ELR (cell line): ENCODE measurements at regions not wholly inside any gene's neighbourhood (a gene's known extent, or its start where the extent isn't known, plus 50 kb on each side); places are given as distances from the start of the nearest gene placed in this dataset.
"Not testable (repeated sequence)": the region's sequence is repeated elsewhere in the genome, so short reads cannot be mapped to it uniquely, and the experiment has no call there.

Source experiments
- DNase-seq: peaks from one replicate; pipeline ENCODE4 v3.0.0-alpha.2; 2015; ENCODE audit warnings: low read depth

DNA sequence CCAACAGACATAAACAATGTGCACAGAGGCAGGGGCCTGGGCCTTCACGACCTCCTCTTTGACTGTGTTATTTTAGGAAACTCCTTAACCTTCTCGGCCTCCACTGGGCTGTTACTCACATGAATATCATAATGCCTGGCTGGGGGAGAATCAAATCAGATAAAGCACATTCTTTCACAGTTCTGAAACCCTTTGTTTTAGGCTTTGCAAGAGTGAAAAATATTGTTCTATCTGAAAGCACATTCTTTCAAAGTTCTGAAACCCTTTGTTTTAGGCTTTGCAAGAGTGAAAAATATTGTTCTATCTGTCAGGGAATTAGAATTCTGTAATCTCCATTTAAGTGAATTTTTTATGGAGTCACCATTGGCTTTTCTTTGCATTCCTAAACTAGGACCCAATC is 50.7 kb upstream of the SYNDIG1 start:
- DNase-seq, result no peak

DNA sequence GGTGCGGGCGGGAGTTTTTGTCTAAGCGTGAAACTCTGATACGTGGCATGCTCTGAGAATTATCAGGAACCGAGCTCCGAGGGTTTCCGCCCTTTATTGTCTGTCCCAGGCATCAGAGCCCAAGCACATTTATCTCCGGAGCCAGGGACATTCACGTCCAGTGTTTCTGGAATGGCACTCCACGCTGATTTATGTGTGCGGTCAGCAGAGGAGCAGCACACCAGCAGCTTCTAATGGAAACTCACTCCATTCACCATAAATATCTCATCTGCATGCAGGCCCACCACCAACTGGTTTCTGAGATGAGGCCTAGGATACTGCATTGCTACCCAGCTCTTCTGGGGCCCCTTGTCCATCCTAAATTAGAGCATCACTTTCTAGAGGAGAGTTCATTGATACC is 51.9 kb upstream of the SYNDIG1 start:
- no peak for DNase-seq

DNA sequence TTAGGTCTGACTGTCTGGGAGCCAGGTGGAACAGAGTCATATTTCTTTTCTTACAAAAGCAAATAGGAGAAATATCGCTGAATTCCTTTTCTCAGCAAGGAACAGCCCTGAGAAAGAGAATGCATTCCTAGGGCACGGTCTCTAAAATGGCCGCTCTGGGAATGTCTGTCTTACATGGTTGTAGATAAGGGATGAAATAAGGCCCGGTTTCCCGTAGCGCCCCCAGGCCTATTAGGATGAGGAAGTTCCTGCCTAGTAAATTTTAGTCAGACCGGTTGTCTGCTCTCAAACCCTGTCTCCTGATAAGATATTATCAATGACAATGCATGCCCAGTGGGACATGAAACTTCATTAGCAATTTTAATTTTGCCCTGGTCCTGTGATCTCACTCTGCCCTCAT is 54.0 kb upstream of the SYNDIG1 start:
- not testable (repeated sequence) for DNase-seq

DNA sequence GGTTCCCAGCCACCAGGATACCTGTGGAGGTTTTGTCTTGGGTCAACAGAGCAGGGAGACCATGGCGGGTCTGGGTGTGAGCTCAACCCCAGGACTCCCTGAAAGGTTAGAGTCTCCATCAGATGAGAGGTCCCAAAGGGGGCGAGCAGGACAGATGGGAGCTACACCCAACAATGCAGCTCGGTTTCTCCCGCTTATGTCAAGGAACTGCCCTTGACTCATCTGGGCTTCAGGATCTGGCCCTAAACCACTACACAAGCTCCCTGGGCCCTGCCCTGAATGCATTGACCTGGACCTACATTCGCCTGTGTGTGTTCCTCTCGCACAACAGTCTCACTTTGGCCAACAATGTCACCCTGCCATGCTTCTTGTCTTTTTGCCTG is 57.6 kb upstream of the SYNDIG1 start:
- DNase-seq, result no peak

DNA sequence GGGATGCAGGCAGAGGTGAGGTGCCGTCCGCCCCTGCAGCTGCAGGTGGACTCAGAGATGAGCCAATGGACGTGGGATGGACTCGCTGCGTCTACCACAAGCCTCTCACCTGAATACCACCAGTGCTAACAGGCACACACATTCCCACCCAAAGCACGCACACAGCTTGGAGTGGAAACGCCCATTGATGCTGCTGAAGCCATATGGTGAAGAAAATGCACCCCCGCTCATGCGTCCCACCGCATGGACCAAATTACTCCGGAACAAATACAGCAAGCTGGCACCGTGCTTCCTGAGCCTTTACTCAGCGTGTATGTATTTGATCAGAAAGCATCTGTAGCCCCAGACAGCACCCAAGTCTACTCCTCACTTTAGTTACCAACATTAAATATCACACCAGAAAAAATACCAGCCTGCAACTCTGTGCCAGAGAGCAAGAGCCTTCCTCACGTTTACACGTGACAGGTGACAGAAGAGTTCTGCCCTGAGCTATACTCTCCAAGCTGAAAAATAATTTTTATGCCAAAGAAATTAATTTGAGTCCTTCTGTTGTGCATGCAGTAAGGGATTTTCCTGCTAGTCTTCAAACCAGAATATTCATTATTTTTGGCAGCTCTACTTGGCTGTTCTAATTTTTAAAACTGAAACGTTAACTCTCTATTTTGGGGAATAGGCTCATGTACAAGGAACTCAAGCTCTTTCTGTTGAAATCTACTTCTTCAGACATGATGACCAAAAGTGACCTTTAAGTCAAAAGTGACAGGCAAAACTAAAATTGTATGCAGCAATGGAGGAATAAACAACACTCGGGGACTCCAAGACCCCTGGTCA is 58.2 kb upstream of the SYNDIG1 start:
- no peak for DNase-seq

DNA sequence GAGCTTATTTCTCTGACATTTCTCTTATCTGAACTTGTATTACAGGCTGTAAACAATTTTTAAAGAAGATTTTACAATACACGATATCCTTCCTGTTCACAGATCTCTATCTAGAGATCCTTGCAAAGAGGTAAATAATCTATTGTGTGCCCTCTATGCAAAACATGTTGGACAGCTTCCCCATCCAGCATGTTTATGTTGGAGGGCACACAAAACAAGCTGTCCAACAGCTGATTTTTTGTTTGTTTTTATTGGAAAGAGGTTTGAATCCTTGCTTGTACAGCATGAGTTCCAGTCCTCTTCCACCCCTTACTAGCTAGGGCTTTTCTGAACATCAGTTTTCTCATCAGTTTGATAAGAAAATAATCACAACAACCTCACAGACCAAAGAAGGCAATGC is 62.3 kb upstream of the SYNDIG1 start:
- DNase-seq, result no peak

DNA sequence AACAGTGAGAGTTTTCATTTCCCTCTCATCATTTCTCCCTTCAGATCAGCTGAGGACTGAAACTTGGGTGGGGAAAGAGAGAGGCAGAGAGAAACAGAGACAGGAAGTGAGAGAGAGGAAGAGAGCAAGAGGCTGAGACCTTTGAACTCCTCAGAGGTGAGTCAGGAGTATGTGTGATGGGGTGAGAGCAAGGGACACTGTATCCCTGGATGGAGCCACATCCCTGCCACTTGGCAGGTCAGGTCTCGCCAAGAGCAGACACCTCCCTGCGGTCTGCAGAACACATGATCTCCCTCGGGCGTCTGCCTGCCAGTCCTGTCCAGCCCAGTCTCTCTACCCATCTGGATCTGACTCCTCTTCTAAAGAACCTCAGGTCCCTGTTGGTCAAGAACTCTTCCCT is 62.7 kb upstream of the SYNDIG1 start:
- peak; percentile 30 for DNase-seq

DNA sequence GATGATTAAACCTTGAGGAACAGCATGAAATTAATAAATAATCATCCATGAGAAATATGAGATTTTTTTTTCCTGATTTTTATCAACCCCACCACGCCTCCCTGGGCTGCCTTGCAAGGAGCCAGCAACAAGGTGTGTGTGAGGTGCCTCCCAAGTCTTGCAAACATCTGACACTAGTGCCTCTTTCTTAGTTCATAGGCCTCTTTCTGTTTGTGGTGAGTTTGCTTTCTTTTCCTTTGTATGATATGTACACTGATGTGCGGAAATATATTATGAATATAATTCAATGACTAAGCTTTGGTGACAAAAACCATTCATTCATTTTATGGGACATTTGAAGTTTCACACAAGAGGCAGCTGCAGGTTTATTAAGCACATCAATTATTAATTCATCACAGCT is 63.2 kb upstream of the SYNDIG1 start:
- no peak for DNase-seq

DNA sequence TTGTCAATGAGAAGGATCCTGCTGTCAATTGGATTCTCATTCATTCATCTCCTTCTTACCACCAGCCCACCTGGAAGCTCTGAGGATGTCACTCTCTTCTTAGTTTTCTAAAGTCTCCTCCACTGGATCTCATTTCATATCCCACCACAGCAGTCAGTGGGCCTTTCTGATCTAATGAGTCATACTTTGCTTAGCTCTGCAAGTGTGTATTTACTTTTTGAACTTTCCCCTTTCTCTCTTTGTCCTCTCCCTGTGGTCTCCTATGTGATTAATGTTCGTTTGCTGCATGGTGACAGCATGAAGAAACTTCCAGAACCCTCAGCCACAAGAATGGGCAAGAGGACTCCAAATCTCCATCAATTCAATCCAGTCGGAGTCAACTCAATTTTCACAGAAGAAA is 63.6 kb upstream of the SYNDIG1 start:
- DNase-seq, result peak; percentile 28

DNA sequence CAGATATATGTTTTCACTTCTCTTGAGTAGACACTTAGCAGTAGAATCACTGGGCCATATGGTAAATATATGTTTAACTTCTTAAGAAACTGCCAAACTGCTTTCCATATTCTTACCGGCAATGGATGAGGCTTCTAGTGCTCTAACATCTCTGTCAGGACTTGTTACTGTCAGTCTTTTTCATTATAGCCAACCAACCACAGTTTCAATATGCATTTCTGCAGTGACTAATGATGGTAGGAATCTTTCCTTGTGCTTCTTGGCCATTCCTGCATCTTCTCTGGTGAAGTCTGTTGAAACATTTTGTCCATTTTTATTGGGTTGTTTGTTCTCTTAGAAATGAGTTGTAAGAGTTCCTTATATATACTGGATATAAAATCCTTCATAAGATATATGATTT is 66.0 kb upstream of the SYNDIG1 start:
- DNase-seq, result peak; percentile 17

DNA sequence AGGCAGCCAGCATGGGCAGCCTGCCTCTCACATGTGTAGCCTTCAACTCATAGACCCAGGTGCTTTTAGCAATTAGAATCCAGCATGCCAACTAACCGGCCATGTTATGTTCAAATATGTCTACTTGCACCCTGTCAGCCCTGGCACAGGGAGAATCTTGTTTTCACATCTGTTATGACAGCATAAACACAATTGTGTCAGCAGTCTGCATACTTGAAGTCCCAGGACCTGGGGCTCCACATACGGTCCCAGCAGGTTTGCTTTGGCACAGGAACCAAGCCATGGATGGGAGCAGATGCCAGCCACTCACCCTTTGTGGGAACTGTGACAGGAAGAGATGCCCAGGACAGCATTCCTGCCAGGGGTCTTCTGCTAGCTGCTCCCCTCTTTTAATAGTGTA is 67.2 kb upstream of the SYNDIG1 start:
- DNase-seq, result no peak

DNA sequence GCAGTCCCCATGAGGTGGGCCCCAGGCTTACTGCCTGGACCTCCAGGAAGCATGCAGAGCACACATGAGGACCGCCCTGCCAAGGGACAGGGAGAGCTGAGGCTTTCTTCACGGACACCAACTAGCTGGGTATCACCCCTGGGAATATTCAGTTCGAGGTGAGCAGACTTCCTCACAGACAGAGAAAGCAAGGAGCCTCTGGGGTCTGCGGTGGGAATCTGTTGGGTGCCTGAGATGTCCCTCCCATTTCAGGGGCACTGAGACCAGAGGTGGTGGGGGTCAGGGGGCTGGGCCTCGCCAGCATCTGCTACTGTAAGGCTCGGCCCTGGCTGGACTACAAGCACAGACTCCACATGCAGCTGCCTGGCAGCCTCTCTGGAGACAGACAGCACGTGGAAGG is 74.3 kb upstream of the SYNDIG1 start:
- DNase-seq, result no peak

DNA sequence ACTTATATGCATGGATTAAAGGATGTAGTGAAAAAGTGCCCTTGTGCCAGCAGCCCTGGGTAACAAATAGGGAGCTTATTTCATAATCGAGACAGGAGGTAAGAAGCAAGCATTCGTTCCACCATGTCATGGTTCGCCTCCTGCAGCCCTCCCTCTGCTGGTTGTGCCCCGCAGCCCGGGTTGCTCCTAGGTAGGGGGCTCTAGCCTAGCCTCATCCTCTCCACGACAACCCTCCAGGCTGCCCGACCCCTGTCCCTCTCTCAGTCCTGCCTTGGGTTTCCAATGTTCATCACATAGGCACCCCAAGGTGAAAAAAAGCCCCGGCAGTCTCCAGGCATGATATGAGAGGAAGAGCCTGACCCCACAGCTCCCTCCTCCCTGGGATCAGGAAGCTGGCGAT is 75.5 kb upstream of the SYNDIG1 start:
- DNase-seq, result no peak

DNA sequence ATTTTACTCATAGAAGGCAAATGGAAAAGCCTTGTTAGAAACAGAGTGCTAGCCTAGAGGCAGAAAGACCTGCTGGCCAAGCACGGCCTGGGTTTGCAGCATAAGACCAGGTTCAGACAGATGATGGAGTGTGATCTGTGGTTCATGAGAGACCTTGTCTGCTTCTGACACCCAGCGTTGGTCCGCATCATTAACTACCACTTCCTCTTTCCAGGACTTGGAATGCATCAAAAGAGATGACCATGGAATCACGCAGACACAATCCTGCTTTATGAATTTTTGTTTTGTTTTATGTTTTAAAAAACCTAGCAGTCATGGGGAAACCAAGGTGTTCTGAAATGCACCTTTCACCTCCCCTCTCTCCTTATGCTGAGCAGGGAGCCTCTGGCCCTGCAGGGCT is 76.8 kb upstream of the SYNDIG1 start:
- DNase-seq, result no peak

DNA sequence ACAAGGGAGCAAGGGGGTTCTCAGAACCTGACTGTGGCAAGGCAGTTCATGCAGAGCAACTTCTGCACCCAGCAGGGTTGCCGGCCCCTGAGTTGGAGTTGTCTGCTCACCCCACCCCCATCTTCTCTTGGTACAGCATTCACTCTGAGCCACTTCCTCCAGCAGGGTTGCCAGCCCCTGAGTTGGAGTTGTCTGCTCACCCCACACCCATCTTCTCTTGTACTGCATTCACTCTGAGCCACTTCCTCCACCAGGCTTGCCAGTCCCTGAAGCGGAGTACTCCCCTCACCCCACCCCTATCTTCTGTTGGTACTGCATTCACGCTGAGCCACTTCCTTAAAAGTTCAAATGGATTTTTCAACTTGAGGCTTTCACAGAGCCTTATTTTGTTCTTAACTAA is 79.7 kb upstream of the SYNDIG1 start:
- no peak for DNase-seq

DNA sequence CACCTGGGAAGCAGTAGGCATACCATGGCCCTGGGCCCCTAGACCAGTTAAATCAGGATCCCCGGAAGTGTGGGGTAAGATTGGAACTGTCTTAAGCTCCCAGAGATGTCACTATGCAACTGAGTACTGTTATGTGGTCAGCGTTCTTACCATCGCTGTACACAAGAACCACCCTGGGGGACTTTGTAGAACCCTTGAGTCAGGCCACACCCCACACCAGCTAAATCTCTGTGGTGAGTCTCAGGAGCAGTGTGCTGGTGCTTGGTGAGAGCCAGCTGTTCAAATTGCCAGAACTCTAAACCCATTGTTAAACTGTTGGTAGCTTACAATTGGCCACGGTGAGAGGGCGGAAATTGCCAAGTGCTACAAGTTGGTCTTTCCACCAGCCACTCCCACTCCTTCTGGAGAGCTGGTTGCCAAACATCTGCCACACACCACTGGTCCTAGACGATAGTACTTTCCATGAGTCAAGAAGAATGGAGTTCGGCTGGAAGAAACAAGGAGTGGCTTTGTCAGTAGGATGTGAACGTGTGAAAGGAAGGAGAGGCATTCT is 80.5 kb upstream of the SYNDIG1 start:
- DNase-seq, result no peak

DNA sequence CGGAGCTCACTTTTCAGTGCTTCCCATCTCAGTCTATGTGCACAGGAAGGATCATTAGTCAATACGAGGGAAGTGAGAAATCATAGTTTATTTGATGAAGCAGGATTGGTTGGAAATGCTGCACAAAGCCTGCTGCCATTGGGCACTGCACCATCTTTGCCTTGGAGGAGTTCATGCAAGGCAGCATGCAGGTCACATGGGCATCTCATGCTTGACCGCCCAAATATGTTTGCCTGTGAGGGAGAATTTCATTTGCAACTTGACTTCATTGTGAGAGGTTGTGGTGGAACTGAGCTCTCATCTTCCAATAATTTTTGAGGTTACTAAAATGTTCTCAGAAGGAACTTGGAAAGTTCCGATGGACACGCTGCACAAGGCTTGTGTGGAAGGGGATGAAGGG is 83.9 kb upstream of the SYNDIG1 start:
- no peak for DNase-seq

DNA sequence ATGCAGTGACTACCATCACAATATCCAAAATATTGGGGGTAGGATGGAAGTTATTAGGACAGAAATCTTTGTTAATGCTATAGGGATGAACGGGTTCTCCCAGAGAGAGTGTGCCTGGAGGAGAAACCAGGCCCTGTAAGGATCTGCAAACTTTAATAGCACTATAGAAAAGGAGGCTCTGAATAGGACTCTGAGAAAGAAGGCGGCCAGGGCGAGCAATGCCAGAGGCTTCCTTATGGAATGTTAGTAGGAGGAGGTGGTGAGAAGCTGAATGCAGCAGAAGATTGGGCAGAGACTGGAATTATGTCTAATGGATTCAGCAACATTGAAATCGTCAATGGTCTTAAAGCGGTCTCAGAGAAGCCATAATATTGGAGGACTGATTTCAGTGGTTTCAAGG is 84.6 kb upstream of the SYNDIG1 start:
- DNase-seq, result no peak

DNA sequence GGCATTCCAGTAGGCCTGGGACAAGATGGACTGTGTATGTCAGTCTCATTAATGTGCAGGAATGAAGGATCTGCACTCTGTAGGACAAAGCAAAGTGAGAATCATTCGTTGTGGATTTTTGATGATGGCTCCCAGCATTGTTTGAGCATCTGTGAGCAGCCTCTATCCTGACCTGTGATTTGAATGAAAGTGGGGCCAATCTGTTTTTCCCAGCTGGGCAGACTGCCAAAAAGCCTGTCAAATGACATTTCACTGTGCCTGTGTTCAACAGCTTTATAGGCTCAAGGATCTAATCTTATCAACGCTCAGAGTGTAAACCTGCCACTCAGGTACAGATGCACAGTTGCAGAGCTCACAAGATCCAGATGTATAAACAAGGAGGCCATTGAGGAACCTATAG is 86.7 kb upstream of the SYNDIG1 start:
- no peak for DNase-seq

DNA sequence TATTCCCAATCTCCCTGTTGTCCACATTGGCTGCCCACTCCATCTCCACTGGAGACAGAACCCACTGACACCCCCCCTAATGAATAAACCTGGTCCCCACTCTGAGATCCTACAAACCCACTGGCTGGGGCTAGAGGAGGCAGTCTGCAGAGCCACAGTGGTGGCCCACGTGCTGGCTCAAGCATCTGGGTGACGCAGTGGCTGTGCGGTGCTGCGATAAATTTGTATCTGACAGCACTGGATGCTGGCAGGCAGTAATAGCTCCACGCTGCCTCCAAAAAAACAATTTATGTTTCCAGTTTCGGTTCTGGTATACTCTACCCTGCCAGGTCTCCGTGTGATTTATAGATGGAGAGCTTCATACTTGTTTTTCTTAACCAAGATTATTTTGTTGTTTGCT is 87.1 kb upstream of the SYNDIG1 start:
- DNase-seq, result no peak

DNA sequence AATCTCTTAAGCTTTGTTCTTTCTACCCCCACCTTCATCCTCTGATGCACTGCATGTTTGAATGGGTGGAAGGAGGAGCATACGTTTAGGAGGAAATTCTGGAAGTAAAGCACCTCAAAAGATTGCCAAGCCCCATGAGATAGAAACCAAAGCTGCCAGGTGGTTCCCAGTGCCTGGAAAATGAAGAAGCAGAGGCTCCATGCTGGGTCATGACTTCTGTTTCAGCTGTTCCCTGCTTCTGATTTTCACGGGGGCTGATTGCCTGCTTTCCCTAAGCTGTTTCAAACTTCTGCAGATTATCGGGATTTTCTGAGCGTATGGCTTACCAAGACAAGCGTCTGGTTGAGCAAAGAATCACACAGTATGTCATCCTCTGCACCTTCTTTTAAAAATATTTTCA is 87.5 kb upstream of the SYNDIG1 start:
- DNase-seq, result no peak

DNA sequence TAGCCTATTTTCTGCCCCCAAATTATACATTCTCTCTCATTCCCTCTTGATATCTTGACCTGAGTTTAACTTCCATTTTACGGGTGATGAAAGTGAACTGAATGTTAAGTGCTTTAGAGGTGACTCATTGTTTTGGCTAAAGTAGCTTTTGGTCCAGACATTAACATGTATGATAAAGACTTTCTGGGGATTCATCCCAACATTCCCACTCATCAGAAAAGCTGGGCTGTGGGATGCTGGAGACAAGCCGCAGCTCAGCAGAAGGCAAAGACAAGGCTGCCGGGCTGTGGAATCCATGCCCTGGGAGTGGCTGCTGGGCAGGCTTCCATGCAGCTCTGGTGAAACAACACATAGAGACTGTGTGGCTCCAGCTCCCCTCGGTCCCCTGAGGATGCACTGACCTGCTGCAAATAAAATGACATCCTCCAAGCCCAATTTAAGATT is 89.9 kb upstream of the SYNDIG1 start:
- peak; percentile 69 for DNase-seq

DNA sequence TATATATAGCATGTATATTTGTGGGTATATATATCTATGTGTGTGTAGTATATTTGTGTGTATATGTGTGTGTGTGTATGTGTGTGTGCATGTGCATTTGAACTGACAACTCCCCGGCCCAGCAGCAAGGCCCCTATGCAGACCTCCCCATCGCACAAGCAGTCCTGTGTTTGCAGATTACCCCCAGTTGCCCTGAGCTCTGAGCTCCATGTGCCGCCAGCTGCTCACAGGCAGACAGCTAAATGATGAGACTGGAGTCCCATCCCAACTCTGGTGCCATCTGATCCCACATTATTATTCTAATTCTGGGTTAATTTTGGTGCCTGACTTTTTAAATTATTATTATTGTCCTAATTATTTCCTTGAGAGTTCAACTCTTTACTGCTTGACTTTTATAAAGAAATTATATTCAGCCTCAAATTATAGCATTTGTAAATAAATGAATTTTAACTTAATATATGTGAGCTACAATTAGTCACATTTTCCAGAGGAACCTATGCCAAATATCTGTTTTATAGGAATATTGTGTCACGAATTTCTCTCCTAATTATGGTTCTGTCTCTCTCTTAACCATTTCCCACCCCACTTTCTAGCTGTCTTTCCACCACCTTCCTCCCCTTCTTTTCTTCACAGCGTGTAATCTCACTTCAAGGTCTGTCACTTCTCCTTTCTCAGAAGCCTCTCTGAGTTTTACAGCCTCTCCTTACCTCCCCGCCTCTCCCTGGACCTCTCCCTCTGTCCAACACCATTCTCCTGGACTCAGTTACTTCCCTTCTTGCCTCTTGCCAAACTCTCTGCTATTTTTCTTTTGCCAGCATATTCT is 90.6 kb upstream of the SYNDIG1 start:
- no peak for DNase-seq
